ENCODE measurements at regions not wholly inside any gene's neighbourhood (a gene's known extent, or its start where the extent isn't known, plus 50 kb on each side); places are given as distances from the start of the nearest gene placed in this dataset.

DNA sequence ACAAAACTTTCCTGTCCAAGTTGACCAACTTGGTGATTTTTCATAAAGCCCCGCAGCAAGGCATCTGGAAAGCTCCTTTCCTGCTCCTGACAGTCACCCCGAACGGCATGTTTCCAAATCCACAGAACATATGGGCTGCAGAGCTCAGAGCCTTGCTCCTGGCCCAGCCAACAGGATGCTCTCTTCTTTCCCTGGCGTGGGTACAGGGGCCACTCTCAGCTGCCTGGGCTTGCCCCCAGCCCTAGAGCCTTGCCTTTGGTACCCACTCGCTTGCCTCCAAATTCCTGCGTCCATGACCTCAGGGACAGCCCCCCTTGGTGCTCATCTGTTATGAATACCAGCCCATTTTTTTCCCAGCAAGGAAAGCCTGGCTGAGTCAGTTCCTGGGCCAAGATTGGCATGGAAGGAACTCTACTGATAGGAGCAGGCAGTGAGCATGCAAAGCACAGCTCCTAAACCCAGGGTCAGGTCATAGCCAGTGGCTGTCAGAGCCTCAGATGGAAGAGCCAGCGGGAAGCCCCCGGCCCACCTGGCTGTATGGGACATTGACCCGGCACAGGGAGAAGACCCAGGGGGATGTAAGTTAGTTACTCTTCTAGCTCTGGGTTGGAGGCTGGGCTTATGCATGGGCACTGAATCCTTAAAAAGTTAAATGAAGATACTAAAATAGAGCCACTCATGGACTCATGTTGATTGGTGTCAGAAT is 105.3 kb upstream of the RTL1 start:
- no peak for TF ChIP-seq CTCF (IDR thresholded peaks at IDR 0.05)
- TF ChIP-seq ZFX (IDR thresholded peaks at IDR 0.05; ENCODE audit: borderline replicate concordance), result no peak

Data from 22Rv1 (cell line).